ENCODE measurements at regions not wholly inside any gene's neighbourhood (a gene's known extent, or its start where the extent isn't known, plus 50 kb on each side); places are given as distances from the start of the nearest gene placed in this dataset.

DNA sequence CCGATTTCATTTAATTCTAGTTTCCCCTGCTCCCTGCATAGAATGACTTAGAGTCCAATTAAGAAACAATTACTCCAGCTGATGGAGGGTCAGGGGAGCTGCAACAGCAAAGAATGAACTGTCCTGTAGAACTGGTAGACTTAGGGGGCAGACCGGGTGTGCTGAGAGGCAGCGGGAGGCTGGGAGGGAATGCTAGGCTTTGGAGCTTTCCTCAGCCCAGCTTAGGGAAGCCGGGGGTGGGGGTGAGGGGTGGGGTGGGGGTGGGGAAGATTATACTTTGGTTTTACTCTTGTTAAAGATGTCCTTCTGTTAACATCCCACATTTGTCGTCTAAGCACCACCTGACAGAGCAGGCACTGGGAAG lies 458.6 kb upstream of the ASIC2 start:
- intact Hi-C loops (cut with DNase I), result no loop called here
- Histone ChIP-seq H3K4me1 (replicated peaks in 1 of 2) (peaks cover 0 to 4% of the 10 kb centered on the region in 2 donors), H3K36me3 (replicated peaks in 1 of 2) (no peaks in the 10 kb centered on the region), H3K4me3 (peak overlapping the region in 1 of 4 donors; percentile 15), H3K9me3 (replicated peaks in 1 of 3) (no peaks in the 10 kb centered on the region), H3K27me3 (no peaks in the 10 kb centered on the region), H3K27ac (no peak overlapping the region)
- DNase-seq, result no peak
- 4 to 11% (median 8%) methylated on average over 5 of the region's 5 CpGs for WGBS, 4 donors
- no peak for TF ChIP-seq POLR2A (IDR thresholded peaks at IDR 0.05)
- TF ChIP-seq, protein P1, sequence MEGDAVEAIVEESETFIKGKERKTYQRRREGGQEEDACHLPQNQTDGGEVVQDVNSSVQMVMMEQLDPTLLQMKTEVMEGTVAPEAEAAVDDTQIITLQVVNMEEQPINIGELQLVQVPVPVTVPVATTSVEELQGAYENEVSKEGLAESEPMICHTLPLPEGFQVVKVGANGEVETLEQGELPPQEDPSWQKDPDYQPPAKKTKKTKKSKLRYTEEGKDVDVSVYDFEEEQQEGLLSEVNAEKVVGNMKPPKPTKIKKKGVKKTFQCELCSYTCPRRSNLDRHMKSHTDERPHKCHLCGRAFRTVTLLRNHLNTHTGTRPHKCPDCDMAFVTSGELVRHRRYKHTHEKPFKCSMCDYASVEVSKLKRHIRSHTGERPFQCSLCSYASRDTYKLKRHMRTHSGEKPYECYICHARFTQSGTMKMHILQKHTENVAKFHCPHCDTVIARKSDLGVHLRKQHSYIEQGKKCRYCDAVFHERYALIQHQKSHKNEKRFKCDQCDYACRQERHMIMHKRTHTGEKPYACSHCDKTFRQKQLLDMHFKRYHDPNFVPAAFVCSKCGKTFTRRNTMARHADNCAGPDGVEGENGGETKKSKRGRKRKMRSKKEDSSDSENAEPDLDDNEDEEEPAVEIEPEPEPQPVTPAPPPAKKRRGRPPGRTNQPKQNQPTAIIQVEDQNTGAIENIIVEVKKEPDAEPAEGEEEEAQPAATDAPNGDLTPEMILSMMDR (IDR thresholded peaks at IDR 0.05), result no peak

DNA sequence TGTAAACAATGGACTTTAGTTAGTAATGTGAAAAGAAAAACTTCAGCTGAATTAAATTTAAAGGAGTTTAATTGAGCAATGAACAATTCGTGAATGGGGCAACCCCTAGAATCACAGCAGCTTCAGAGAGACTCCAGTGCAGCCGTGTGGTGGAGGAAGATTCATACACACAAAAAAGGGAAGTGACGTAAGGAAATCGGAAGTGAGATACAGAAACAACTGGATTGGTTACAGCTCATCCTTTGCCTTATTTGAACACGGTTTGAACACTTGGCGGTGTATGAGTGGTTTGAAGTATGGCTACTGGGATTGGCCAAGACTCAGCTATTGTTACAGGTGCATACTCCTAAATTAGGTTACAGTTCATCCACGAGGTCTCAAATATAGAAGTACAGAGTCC lies 460.4 kb upstream of the ASIC2 start:
- no peak for TF ChIP-seq POLR2A (IDR thresholded peaks at IDR 0.05)
- TF ChIP-seq, protein P1 (IDR thresholded peaks at IDR 0.05), result no peak
- H3K4me3 ChIP-seq, result no peak overlapping the region
- H3K9me3 ChIP-seq (replicated peaks in 1 of 3), result no peaks in the 10 kb centered on the region
- 45 to 59% (median 49%) methylated on average over 7 of the region's 7 CpGs for WGBS, 4 donors
- intact Hi-C loops (cut with DNase I), result no loop called here
- H3K4me1 ChIP-seq (replicated peaks in 1 of 2), result peaks cover 0 to 4% of the 10 kb centered on the region in 2 donors
- H3K27me3 ChIP-seq, result no peaks in the 10 kb centered on the region
- no peak for DNase-seq
- no peaks in the 10 kb centered on the region for H3K36me3 ChIP-seq (replicated peaks in 1 of 2)
- H3K27ac ChIP-seq, result no peak overlapping the region

DNA sequence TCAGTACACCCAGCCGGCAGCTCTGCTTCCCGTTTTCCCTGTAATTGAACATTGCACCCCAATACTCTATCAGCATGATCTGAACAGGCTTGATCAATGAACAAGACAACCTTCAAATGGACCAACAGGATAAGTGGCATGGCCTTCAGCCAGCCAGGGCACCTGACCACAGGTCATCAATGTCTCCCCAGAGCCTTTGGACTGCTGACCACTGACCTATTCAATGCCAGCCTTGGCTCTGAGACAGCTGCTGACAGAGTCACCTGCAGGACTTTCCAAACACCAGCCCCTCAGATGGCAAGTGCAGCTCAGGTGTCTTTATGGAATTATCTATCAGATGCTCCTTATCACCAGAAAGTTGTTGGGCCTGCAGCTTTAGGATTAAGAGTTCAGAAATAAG lies 462.9 kb upstream of the ASIC2 start:
- no peaks in the 10 kb centered on the region for H3K9me3 ChIP-seq (replicated peaks in 1 of 3)
- no peaks in the 10 kb centered on the region for H3K36me3 ChIP-seq (replicated peaks in 1 of 2)
- intact Hi-C loops (cut with DNase I), result no loop called here
- WGBS, 4 donors, result 73 to 88% (median 78%) methylated on average over 2 of the region's 2 CpGs
- TF ChIP-seq, protein P1 (IDR thresholded peaks at IDR 0.05), result no peak
- no peak for TF ChIP-seq POLR2A (IDR thresholded peaks at IDR 0.05)
- H3K27me3 ChIP-seq, result no peaks in the 10 kb centered on the region
- H3K27ac ChIP-seq, result no peak overlapping the region
- no peak for DNase-seq
- H3K4me1 ChIP-seq (replicated peaks in 1 of 2), result peaks cover 0 to 4% of the 10 kb centered on the region in 2 donors
- H3K4me3 ChIP-seq, result no peak overlapping the region

DNA sequence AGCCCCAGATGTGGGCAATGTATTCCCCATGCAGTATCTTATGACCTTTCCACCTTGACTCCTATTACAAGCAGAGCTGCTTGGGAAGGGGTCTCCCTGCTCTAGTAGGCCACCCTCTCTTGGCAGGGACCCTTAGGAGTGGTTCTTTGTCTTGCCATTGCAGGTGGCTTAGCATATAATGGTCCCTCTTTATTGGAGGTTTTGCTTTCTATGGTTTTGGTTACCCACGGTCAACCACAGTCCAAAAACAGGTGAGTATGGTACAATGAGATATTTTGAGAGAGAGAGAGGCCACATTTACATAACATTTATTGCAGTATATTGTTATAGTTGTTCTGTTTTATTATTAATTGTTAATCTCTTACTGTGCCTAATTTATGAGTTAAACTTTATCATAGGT lies 472.8 kb upstream of the ASIC2 start:
- Histone ChIP-seq H3K27me3 (no peaks in the 10 kb centered on the region), H3K36me3 (replicated peaks in 1 of 2) (no peaks in the 10 kb centered on the region), H3K27ac (no peak overlapping the region), H3K4me3 (no peak overlapping the region), H3K9me3 (replicated peaks in 1 of 3) (no peaks in the 10 kb centered on the region), H3K4me1 (replicated peaks in 1 of 2) (no peaks in the 10 kb centered on the region)
- 86 to 96% (median 95%) methylated on average over 1 of the region's 1 CpG for WGBS, 4 donors
- DNase-seq, result no peak
- TF ChIP-seq POLR2A (IDR thresholded peaks at IDR 0.05), result no peak
- TF ChIP-seq, protein P1 (IDR thresholded peaks at IDR 0.05), result no peak
- intact Hi-C loops (cut with DNase I), result no loop called here
